ENCODE measurements at regions not wholly inside any gene's neighbourhood (a gene's known extent, or its start where the extent isn't known, plus 50 kb on each side); places are given as distances from the start of the nearest gene placed in this dataset.

DNA sequence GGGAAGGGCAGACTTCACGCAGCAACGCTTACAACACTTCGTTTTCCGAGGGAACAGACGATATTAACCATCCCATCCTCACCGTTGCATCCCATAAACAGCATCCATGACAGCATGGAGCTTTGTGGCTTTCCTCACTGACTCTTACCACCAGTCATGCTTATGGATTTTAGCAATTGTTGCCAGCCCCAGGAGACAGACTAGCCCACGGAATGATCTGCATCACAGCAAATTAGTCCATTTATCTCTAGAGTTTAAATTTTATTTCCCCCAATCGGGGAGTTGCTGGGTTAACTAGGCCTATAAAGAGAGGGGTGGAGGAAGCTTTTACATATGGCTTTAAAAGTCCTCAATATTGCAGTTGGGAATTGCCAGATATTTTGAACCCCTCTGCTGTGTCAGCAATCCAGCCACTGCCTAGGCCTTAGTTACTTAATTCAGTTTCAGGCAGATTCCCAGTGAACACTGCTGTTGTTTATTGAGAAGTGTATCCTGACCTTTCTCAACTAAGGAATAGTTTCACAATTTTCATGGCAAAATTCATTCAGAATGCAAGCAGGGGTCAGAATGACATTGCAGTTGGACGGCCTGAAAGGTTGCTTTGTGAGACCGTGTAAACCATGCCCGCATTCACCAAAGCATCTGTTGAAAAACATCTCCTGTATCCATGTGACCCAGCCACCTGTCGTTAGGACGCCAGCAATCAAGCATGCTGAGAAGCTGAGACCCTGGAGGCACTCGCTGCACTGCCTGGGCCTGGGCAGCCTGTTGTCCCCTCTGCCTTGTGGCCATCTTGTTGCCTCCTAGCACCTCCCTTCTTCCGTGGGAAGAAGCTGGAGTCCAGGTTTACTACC, 397.4 kb upstream of the TPM1 start:
- no peak for TF ChIP-seq POLR2A (IDR thresholded peaks at IDR 0.05)
- TF ChIP-seq, protein P1, sequence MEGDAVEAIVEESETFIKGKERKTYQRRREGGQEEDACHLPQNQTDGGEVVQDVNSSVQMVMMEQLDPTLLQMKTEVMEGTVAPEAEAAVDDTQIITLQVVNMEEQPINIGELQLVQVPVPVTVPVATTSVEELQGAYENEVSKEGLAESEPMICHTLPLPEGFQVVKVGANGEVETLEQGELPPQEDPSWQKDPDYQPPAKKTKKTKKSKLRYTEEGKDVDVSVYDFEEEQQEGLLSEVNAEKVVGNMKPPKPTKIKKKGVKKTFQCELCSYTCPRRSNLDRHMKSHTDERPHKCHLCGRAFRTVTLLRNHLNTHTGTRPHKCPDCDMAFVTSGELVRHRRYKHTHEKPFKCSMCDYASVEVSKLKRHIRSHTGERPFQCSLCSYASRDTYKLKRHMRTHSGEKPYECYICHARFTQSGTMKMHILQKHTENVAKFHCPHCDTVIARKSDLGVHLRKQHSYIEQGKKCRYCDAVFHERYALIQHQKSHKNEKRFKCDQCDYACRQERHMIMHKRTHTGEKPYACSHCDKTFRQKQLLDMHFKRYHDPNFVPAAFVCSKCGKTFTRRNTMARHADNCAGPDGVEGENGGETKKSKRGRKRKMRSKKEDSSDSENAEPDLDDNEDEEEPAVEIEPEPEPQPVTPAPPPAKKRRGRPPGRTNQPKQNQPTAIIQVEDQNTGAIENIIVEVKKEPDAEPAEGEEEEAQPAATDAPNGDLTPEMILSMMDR (IDR thresholded peaks at IDR 0.05) = no peak

Measured in body of pancreas (tissue), 4 donors.